AG04449 (cell line): ENCODE measurements at regions not wholly inside any gene's neighbourhood (a gene's known extent, or its start where the extent isn't known, plus 50 kb on each side); places are given as distances from the start of the nearest gene placed in this dataset.

Experiments
- CTCF ChIA-PET: fragments of 350-600 bp; formaldehyde crosslinking; extraction: SDS; loops from one replicate; lab custom pipeline; 2021; ENCODE audit warnings: antibody characterized with exemption; lab: Yijun Ruan, JAX
- POLR2A ChIA-PET: fragments of 400-600, 350-600 bp; formaldehyde crosslinking; extraction: SDS; loops from one replicate; lab custom pipeline; 2020; ENCODE audit warnings: antibody characterized with exemption, inconsistent platforms; lab: Yijun Ruan, JAX
- DNase-seq: peaks from one replicate; pipeline ENCODE4 v3.0.0-alpha.2; 2010; ENCODE audit warnings: low read depth, low spot score
- H3K4me3 ChIP-seq: 2 replicates; pipeline ENCODE4 v1.5.1; 2011; ENCODE audit warnings: low read depth, mild to moderate bottlenecking, control low read depth, low read length
- TF ChIP-seq, protein P1 (sequence below): IDR thresholded peaks from one replicate; pipeline ENCODE4 v1.5.1; 2011; ENCODE audit warnings: mild to moderate bottlenecking, moderate library complexity, low read length, control low read depth, inconsistent platforms; ENCODE audit not compliant: insufficient read depth; ENCODE audit errors: missing control alignments

DNA sequence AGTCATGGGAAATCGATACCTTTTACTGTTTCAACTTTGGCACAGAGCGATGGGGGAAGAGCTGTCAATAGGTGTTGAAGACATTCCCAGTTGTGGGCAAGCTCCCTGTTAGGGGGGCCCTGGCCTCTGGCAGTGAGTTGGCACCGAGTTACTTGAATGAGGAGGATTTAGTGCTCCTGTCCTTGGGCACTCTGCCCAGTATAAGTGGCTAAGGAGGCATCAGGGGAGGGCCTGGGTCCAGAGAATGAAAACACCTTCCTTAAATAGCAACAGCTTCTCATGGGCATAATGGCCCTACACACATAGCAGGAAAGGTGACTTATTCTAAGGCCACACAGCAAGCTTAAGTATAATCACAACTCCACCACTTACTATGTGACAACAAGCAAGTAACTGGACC, 664.4 kb downstream of the PTPRU start:
- DNase-seq: no peak
- CTCF ChIA-PET: interaction anchor here (0.9 kb wide), 1 partner anchor 11 kb away, joined by 4 read pairs; no protein-coding TSS in a partner anchor
- TF ChIP-seq, protein P1, sequence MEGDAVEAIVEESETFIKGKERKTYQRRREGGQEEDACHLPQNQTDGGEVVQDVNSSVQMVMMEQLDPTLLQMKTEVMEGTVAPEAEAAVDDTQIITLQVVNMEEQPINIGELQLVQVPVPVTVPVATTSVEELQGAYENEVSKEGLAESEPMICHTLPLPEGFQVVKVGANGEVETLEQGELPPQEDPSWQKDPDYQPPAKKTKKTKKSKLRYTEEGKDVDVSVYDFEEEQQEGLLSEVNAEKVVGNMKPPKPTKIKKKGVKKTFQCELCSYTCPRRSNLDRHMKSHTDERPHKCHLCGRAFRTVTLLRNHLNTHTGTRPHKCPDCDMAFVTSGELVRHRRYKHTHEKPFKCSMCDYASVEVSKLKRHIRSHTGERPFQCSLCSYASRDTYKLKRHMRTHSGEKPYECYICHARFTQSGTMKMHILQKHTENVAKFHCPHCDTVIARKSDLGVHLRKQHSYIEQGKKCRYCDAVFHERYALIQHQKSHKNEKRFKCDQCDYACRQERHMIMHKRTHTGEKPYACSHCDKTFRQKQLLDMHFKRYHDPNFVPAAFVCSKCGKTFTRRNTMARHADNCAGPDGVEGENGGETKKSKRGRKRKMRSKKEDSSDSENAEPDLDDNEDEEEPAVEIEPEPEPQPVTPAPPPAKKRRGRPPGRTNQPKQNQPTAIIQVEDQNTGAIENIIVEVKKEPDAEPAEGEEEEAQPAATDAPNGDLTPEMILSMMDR: no peak
- POLR2A ChIA-PET: interaction anchor here (1.1 kb wide), 1 partner anchor 14 kb away, joined by 3 read pairs; no protein-coding TSS in a partner anchor
- no peak overlapping the region for H3K4me3 ChIP-seq

GRCh38 chr1:29900104-29900679, 663.9 kb downstream of the PTPRU start:
- ChIA-PET CTCF (interaction anchor here (0.9 kb wide), 1 partner anchor 11 kb away, joined by 4 read pairs; no protein-coding TSS in a partner anchor), POLR2A (interaction anchor here (0.6 to 1.1 kb wide), 2 partner anchors 14 to 468 kb away, joined by 3 read pairs; no protein-coding TSS in a partner anchor)
- DNase-seq: no peak
- TF ChIP-seq, protein P1: no peak
- H3K4me3 ChIP-seq: no peak overlapping the region

DNA sequence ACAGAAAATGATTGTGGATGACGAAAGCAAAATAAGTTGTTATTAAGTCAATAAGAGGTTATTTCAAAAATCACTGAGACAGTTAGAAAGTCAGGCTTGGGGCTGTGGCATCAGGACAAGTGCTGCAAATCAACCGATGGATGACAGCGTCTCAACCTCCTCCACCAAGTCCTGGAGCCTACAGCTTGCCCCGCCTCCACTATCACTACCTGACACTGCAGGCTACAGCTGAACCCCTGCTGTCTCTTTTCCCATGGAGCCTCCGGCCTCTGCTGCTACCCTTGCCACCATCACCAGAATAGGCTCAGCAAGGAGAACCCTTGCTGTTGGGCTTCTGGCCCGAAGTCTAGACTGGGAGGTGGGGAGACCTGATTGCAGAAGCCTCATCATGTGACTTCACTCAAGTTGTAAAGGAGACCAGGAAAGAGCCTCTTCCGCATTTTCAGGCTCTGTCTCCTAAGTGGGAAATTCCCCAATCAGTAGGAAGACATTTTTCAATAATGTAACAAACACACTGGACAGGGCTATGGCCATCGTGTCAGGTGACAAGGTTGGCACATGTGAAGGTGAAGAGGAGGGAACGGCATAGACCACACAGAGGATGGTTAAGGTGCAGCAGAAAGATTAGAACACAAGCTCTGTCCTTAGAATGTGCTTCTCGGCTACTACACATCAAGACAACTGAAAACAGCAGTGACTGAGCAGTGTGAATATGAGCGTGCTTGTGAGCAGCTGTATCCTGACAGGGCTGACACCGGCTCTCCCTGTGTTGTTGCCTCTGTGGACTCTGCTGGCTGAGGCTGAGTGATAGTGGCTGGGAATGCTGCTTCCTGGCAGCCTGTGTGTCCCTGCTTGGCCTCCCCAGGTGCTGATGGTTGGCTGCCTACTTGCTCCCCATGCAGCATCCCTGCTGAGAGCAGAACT, 660.7 kb downstream of the PTPRU start:
- POLR2A ChIA-PET: interaction anchor here (0.6 kb wide), 1 partner anchor 144 kb away, joined by 3 read pairs; no protein-coding TSS in a partner anchor
- CTCF ChIA-PET: no interaction called here

DNA sequence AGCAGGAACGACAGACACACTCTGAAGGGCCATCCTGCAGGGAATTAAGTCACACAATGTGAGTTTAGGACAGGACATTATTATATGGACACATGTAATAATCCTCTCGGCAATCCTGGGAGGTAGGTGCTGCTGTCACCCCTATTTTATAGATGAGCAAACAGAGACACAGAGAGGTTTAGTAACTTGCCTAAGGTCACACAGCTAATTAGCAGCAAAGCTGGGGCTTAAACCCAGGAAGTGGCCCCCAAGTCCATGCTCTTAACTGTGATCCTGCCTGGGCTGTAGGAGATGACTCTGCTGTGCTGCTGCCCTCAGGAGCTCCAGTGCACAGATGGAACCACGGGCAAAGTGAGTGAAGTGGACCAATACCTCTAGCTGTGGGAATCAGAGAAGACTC, 660.0 kb downstream of the PTPRU start:
- POLR2A ChIA-PET: interaction anchor here (0.6 kb wide), 1 partner anchor 145 kb away, joined by 3 read pairs; no protein-coding TSS in a partner anchor
- no peak overlapping the region for H3K4me3 ChIP-seq
- TF ChIP-seq, protein P1: no peak
- CTCF ChIA-PET: no interaction called here
- no peak for DNase-seq

More for the DNA sequence above, 660.7 kb downstream of the PTPRU start:
- TF ChIP-seq, protein P1: no peak
- no peak overlapping the region for H3K4me3 ChIP-seq
- no peak for DNase-seq

GRCh38 chr1:29895201-29895600, 658.9 kb downstream of the PTPRU start:
- H3K4me3 ChIP-seq: no peak overlapping the region
- TF ChIP-seq, protein P1: no peak
- no peak for DNase-seq
- POLR2A ChIA-PET: no interaction called here
- CTCF ChIA-PET: no interaction called here

DNA sequence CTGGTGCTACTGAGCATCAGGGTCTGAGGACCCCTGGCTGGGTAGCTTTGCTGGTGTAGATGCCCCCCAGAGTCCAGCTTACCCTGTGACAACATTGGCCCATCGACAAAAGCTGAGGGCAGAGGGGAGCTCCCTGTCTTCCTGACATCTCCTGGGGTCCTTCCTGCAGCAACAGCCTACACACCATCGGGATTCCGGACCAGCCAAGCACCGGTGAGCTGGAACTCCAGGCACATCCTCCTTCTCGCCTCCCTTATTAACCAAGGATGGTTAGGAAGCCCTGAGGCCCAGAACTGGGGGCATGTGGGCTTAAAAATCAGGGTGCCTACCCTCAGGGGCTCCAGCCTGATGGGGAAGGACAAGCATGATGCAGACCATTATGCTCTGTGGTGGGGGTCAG, 658.0 kb downstream of the PTPRU start:
- CTCF ChIA-PET: no interaction called here
- DNase-seq: no peak
- TF ChIP-seq, protein P1: no peak
- POLR2A ChIA-PET: no interaction called here
- H3K4me3 ChIP-seq: no peak overlapping the region
